Ascending aorta (tissue), 2 donors: ENCODE measurements at regions not wholly inside any gene's neighbourhood (a gene's known extent, or its start where the extent isn't known, plus 50 kb on each side); places are given as distances from the start of the nearest gene placed in this dataset.

ENCODE experiments used
- DNase-seq, 2 donors: peaks; one replicate each; pipeline ENCODE4 v3.0.0-alpha.2; 2019; ENCODE audit warnings: low spot score in 2 of 2
- H3K27ac ChIP-seq, 2 donors: fragments of 200-600 bp; sonication (generic); one replicate each; pipeline ENCODE4 v1.5.1; 2016 to 2017; ENCODE audit warnings: mild to moderate bottlenecking in 1 of 2
- H3K27me3 ChIP-seq: fragments of 200-600 bp; sonication (generic); one replicate; pipeline ENCODE4 v1.5.1; 2017
- H3K36me3 ChIP-seq, 2 donors: fragments of 200-600 bp; sonication (generic); one replicate each; pipeline ENCODE4 v1.5.1; 2016
- H3K4me1 ChIP-seq, 2 donors: fragments of 200-600 bp; sonication (generic); one replicate each; pipeline ENCODE4 v1.5.1; 2016 to 2017; ENCODE audit warnings: mild to moderate bottlenecking in 1 of 2
- H3K4me3 ChIP-seq, 2 donors: fragments of 200-600 bp; sonication (generic); one replicate each; pipeline ENCODE4 v1.5.1; 2016 to 2017; ENCODE audit warnings: mild to moderate bottlenecking in 1 of 2
- H3K9me3 ChIP-seq, 2 donors: fragments of 200-600 bp; sonication (generic); one replicate each; pipeline ENCODE4 v1.5.1; 2016
- CTCF ChIP-seq, 3 experiments: fragments of 200-600 bp in 2 of 3; fragments of 450-650 bp in 1 of 3; sonication (generic) in 2 of 3; IDR thresholded peaks; one replicate each; pipeline ENCODE4 v1.5.1; 2016 to 2019; ENCODE audit warnings: antibody characterized with exemption in 3 of 3, mild to moderate bottlenecking in 1 of 3, moderate library complexity in 1 of 3
- intact Hi-C: fragments of 100-400 bp; cut with DNase I; formaldehyde crosslinking; loops from one replicate; pipeline ENCODE4 v1.15.1; 2023

- no peak for TF ChIP-seq CTCF (IDR thresholded peaks at IDR 0.05)
- intact Hi-C loops = loop anchor here (2.0 kb wide), 2 partner anchors 72 to 138 kb away; no protein-coding TSS in a partner anchor
- peak; percentile 67 to 90 for DNase-seq
- Histone ChIP-seq H3K27ac (peak overlapping the region; percentile 88 to 92), H3K27me3 (no peaks in the 10 kb centered on the region), H3K36me3 (no peaks in the 10 kb centered on the region), H3K4me1 (peaks cover 11 to 16% of the 10 kb centered on the region in 2 donors), H3K4me3 (no peak overlapping the region), H3K9me3 (no peaks in the 10 kb centered on the region)
These were observed 136.5 kb upstream of the ABCA1 start for GRCh38 chr9:105064248-105065097.

- Histone ChIP-seq H3K4me1 (peaks cover 11 to 16% of the 10 kb centered on the region in 2 donors), H3K9me3 (no peaks in the 10 kb centered on the region), H3K27ac (peak overlapping the region; percentile 88 to 92), H3K36me3 (no peaks in the 10 kb centered on the region), H3K4me3 (no peak overlapping the region), H3K27me3 (no peaks in the 10 kb centered on the region)
- TF ChIP-seq CTCF (IDR thresholded peaks at IDR 0.05) = no peak
- intact Hi-C loops = loop anchor here (2.0 kb wide), 2 partner anchors 73 to 139 kb away; no protein-coding TSS in a partner anchor
- DNase-seq = no peak
These were observed 137.4 kb upstream of the ABCA1 start for GRCh38 chr9:105065098-105066088.

GRCh38 chr9:105066275-105066865, 138.4 kb upstream of the ABCA1 start:
- H3K27me3 ChIP-seq = no peaks in the 10 kb centered on the region
- no peak overlapping the region for H3K4me3 ChIP-seq
- intact Hi-C loops = no loop called here
- TF ChIP-seq CTCF (IDR thresholded peaks at IDR 0.05) = no peak
- H3K36me3 ChIP-seq = no peaks in the 10 kb centered on the region
- DNase-seq = no peak
- no peaks in the 10 kb centered on the region for H3K9me3 ChIP-seq
- H3K27ac ChIP-seq = no peak overlapping the region
- H3K4me1 ChIP-seq = peaks cover 11 to 16% of the 10 kb centered on the region in 2 donors

GRCh38 chr9:105067895-105068580, 140.1 kb upstream of the ABCA1 start:
- TF ChIP-seq CTCF (IDR thresholded peaks at IDR 0.05) = no peak
- Histone ChIP-seq H3K9me3 (no peaks in the 10 kb centered on the region), H3K36me3 (no peaks in the 10 kb centered on the region), H3K27me3 (no peaks in the 10 kb centered on the region), H3K27ac (no peak overlapping the region), H3K4me3 (no peak overlapping the region), H3K4me1 (peaks cover 11 to 16% of the 10 kb centered on the region in 2 donors)
- DNase-seq = no peak
- intact Hi-C loops = no loop called here

- no peak overlapping the region for H3K4me3 ChIP-seq
- H3K27me3 ChIP-seq = no peaks in the 10 kb centered on the region
- no peak for TF ChIP-seq CTCF (IDR thresholded peaks at IDR 0.05)
- intact Hi-C loops = no loop called here
- no peak for DNase-seq
- H3K27ac ChIP-seq = no peak overlapping the region
- no peaks in the 10 kb centered on the region for H3K9me3 ChIP-seq
- H3K4me1 ChIP-seq = peaks cover 6 to 10% of the 10 kb centered on the region in 2 donors
- no peaks in the 10 kb centered on the region for H3K36me3 ChIP-seq
These were observed 141.3 kb upstream of the ABCA1 start for GRCh38 chr9:105069285-105069684.
